GM18867 (cell line): ENCODE measurements at regions not wholly inside any gene's neighbourhood (a gene's known extent, or its start where the extent isn't known, plus 50 kb on each side); places are given as distances from the start of the nearest gene placed in this dataset.

Experiments
- ATAC-seq: cut with Tn5 transposase; IDR thresholded peaks from one replicate; pipeline ENCODE4 v1.9.1; 2021; ENCODE audit warnings: mild to moderate bottlenecking, moderate library complexity; ENCODE audit not compliant: unreplicated experiment

DNA sequence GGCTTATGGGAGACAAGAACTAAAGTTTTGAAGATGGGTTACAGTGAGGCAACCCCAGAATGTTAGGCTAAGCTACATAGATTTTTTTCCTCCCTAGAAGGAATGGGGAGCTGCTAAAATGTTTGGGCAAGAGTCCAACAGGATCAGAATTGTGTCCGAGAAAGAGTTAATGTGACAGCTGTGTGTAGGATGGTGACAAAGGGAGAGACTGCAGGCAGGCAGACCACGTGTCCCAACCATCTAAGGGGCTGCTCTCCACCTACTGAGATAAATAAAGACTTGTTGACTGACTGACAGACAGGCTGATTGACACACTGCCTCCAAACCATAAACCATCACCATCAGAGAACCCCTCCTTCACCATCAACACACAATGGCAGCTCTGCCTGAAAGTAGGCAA is 133.7 kb upstream of the CTTNBP2NL start:
- ATAC-seq = no peak

DNA sequence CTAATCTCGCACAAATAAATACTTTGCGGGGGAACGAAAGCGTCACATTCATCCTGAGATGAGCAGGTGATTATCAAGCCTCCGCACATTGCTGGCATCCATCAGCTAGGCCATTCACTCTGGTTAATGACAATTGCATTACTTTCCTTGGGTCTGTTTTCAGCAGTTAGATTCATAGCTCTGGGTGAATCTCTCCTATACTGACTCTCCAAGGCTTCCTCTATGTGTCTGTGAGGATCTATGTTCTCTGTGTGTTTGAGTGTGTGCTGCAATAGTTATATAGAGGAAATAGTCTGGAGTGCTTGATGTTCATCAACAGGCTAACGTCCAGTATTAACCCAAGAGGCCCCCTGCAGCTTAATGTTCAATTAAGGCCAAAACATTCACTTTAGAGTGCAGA is 133.0 kb upstream of the CTTNBP2NL start:
- no peak for ATAC-seq

DNA sequence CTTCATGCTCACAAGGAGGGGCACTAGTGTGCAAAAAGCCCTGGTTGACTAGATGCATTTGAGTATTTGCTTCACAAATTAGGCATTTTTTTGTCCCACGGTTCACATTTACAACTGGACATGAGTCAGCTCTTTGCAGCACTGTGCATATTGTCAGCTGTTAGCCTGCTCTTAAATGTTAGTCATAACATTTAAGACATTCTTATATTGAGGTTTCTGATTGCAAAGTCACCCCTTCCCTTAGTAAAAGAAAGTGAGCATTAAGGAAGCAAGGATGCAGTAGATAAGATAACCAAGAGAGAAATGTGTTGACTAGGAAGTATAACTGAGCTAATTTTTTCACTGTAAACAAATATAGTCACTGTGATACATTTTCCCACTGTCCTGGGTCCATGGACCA is 132.6 kb upstream of the CTTNBP2NL start:
- ATAC-seq = no peak

DNA sequence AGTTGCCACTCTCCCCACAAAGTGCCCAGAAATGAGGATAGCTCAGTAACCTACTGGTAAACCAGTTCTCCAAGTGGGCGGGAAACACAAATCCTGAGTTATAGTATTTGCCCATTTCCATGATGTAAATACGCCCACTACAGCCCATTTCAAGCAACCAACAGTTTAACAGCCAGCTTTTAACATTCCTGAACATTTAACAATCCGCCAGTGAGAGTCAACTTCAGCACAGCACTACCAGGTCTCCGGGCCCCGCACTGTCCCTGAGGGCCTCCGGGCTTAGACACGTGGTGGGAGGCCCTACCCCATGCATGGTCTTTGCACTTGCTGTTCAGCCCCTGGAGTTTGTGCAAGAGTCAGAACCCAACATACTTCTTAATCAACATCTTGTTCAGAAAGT is 132.0 kb upstream of the CTTNBP2NL start:
- ATAC-seq = no peak

DNA sequence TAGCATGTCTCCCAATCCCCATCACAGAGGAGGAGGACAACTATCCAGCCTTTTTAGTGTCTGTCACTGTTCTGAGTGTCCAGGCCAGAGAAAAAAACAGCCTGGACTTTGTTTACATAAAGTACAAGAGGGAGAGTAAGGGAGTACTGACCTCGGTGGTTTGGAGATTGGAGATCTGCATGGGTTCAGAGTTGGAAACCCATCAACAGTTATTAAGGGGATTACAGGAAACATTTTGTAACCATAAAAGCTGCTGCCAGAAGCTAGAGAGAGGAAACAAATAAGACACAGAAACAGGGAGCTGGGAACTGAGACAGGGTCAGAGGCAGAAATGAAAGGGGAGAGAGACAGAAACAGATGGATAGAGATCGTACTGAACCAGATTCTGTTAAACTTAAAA is 131.5 kb upstream of the CTTNBP2NL start:
- ATAC-seq = no peak

DNA sequence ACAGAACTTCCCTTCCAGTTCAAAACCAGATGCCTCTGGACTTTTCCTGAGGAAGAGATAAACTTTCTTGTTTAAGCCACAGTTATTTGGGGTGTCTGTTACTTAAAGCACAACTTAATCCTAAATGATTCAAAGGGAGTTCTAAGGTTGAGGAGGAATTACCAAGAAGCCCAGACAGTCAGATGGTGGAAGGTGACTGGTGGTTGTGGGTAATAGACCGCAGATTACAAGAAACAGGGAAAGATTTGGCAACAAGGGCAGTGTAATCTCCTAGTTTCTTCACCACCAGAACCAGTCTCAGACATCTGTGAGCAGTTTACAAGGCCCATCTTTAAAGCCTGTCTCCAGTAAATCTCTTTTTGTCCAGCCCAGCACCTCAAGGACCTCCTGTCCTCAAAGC is 130.1 kb upstream of the CTTNBP2NL start:
- ATAC-seq = no peak

DNA sequence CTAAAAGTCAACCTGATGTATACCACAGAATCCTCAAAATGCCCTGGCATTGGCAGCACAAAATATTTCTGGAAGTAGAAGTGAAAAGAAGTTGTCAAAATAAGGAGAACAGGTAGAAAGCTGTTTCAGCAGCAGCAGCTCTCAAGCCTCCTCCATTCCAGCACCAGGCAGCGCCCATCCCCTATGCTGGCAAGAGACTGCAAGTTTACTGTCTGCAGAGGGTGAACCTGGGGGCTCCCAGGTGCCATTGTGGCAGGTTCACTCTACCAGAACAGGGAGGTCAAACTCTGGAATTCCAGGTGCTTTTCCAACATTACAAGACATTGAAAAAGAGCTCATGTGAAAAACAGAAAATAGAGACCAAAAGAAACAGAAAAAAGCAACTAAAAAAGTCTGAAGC is 128.8 kb upstream of the CTTNBP2NL start:
- no peak for ATAC-seq

DNA sequence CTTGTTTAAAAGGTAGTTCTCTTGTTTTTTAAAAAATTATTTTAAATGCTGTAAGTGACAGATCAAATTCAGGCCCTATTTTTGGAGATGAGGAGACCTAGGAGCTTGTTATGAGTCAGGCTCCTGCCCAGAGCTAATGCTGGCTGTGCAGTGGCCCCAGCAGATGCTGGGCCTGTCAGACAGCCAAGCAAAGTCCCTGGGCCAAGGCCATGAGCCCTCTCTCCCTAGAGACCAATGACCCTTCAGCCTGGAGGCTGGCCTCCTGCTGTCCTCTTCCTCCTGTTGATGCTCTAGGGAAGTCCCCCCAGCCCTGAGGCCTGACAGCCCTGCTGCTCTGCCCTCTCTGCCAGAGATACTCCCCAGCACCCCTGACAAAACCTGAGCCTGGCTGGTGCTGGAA is 128.1 kb upstream of the CTTNBP2NL start:
- no peak for ATAC-seq

DNA sequence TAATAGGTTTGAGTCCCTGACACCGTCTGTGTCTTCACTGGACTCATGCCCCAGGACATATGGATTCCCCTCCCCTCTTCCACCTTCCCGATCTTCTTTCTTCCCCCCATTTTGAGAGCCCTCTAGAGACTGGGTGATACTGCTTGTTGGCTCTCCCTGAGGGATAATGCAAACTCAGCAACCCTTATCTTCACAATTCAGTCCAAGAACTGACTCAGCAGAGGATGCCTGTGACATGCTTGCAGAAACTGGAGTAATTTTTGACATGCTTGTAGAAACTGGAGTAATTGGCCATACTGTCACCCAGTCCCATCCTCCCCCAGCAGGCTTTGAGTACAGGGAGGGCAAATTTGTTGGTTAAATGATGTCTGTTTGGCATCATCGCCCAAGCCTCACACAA is 127.6 kb upstream of the CTTNBP2NL start:
- ATAC-seq = no peak

DNA sequence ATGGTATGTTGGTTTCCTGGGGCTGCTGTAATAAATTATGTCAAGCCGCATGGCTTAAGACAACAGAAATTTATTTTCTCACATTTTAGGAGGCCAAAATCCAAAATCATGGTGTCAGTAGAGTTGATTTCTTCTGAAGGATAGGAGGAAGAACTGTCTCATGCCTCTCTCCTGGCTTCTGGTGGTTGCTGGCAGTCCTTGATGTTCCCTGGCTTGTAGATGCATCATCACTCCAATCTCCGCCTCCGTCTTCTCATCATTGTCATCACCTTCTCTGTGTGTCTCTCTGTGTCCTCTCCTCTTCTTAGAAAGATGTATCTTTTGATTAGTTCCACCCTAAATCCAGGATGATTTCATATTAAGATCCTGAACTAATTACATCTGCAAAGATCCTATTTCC is 124.7 kb upstream of the CTTNBP2NL start:
- no peak for ATAC-seq

DNA sequence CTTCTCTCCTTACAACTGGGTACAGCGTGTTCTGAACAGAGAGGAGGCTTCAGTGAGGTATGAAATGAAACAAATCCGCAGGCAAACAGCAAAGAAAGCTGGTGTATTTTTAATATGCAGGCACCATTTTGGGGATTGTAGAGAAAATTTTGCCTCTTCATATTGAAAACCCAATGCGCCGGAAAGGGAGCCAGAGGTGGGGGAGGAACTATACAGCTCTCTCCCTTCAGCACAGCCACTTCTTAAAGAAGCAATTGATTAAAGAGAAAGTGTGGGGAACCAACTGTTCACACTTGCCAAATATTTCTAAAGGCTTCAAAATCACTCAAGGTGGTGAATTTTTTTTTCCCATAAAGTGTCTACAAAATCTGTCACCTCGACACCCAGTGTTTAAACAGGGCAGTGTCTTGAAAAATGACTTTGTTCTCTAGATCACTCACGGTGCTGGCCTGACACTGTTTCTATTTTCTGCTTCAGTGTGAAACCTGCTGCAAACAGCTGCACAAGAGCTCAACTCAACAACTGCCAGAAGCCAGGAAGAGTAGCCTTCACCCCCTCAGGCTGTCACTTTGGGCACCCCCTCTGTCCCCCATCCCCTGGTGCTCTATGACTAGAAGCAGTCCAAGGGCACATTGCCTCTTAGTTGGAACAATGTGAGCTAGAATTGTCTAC is 123.8 kb upstream of the CTTNBP2NL start:
- no peak for ATAC-seq

DNA sequence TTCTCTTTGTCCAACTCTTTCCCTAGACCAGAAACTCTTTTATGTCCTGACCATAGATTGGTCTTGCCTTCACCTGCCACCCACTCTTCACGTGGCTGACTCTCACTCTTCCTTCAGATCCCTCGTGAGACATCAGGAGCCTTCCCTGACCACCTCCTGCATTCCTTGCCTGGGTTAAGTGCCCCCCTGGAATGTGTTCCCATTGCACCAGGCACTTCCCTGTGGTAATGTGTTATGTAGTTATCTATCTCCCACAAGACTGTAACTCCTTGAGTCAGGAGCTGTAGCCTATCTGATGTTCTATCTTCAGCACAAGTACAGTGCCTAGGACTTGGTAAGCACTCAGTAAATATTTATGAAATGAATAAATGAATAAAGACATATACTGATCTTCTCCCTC is 111.2 kb upstream of the CTTNBP2NL start:
- ATAC-seq = no peak

DNA sequence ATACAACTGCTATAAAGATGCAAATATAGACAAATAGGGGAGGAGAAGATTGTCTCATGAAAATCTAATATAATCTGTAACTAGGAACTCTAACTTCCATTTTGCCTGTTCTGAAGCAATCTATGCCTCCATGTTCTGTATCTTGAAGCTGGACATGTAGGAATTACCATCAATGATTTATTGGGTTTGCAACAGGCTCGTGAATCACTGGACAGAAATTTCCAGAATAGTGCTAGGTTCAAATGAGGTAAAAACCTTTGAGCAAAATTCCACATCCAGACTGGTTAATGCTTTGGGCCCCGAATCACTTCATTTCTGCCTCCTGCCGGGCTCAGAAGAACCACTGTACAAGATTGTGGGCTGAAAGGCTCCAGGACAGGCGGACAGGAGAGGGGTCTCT is 110.7 kb upstream of the CTTNBP2NL start:
- no peak for ATAC-seq

DNA sequence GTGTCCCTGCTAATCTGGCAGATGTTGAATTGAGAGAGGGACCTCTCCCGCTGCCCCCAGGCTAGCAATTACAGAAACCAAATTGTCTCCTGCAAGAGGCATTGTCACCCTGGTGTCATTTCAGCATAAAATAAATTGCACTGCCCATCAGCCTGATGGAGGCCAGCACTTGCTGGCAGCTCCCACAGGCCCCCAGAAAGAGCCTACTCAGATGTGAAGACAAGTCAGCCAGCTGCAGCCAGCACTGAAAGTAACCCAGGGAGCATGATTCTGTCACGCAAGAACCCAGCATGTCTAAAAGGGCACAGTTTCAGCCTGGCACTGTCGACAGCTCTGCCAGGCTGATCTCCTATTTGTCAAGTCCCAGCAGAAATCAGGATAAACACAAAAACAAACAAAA is 110.3 kb upstream of the CTTNBP2NL start:
- ATAC-seq = no peak

DNA sequence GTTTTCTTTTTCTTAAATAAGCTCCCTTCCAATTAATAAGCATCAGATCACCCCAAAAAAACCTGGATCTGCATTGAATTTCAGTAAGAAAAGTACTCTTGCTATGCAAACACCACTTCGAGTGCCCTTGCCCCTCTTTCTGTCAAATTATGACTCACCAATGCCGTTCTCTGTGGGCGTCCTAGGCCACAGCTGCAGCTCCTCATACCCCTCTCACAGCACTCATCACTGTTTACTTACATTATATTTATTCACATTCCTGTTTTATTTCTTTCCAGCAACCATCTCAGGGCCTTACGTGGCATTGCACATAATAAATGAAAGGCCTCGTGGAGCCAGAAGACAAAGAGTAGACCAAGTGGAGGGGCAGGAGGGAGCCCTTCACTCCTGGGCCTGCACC is 99.1 kb upstream of the CTTNBP2NL start:
- no peak for ATAC-seq

DNA sequence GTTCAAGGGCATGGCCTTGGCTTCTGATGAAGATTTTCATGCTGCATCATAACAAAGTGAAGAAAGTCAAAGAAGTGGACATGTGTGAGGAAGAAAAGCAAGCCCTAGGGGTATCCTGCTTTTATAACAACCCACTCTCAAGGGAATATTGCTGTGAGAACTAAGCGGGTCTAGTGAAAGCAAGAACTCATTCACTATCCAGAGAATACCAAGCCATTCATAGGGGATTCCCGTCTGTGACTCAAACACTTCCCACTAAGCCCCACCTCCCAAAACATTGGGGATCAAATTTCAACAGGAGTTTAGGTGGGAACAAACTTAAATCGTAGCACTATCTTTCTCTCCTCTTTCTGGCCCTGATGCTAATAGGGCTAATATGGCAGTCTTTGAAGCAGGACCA is 98.5 kb upstream of the CTTNBP2NL start:
- no peak for ATAC-seq

DNA sequence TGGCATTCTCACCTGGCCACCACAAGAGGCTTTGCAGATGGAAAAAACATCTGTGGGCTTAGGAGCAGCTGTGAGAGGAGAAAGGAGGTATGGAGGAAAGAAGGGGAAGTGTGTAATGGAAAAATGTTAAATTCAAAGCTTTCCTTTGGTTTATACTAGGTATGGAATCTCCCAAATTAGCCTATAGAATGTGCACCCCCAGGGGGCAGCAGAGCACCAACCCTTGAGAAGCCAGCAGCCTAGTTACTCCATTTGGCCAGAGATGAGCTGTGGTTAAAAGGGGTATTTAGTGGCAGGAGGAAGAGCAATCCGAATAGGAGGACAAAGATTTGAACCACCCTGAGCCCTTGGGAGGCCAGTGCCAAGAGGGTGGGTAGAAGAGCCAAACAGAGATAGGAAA is 97.5 kb upstream of the CTTNBP2NL start:
- ATAC-seq = no peak

DNA sequence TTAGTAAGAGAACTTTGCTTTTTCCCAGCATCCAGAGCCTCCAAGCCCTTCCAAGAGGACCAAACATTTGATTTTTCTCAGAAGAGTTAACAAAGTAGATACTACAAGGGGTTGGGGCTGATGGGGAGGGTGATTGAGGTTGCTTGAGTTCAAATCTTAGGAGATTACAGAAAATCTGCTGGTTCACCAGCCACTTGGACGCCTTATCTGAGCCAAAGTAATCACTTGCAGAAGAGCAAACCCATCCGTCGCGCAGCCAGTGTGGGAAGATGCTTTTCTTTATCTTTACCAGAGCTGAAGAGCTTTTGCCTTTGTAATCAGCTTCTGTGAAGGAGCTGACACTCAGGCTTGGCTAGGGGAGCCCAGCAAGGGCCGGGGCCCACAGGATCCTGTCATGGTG is 91.9 kb upstream of the CTTNBP2NL start:
- no peak for ATAC-seq

DNA sequence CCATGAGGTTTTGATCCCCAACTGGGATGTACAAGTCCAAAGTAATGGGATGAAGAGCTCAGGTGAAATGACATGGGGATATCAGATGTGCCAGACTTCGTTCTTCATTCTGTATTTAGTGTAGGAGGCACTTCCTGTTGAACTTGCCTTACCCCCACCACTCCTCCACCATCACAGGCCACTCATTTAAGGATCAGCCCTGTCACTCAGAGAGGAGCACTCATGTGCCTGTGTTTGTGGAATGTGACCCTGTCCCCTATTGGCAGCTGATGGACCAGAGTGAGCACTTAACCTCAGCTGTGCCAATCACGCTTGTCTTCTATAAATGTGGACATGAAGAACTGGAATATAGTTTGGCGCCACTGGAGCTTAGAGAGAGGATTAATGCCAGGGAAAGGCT is 91.4 kb upstream of the CTTNBP2NL start:
- no peak for ATAC-seq

DNA sequence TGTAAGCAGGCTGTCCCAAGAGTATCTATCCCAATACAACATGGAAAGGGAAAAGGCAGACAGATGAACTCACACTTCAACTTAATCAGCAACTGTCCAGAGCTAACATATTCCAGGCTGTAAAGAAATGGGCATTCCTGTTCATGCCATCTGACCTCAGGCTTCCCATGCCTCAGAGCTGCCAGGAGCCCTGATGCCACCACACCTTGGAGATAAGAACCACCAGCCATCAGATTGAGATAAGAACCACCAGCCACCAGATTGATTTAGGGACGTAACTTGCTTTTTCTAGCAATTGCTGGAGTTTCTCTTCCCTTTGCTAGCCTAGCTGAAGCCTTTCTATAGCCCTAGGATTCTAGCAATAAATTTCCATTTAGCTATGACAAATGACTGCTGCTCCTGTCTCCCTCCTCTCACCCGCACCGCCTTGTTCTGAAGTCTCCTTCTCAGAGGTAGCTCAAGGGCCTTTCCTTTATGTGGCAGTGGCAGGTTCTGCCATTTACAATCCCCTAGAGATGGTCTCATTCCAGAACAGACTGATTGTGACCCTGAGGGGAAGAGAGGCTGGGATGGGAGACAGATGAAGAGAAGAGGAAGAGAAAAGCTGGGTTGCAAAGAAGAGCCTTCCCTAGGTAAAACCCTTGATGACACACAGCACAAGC is 88.0 kb upstream of the CTTNBP2NL start:
- ATAC-seq = no peak

DNA sequence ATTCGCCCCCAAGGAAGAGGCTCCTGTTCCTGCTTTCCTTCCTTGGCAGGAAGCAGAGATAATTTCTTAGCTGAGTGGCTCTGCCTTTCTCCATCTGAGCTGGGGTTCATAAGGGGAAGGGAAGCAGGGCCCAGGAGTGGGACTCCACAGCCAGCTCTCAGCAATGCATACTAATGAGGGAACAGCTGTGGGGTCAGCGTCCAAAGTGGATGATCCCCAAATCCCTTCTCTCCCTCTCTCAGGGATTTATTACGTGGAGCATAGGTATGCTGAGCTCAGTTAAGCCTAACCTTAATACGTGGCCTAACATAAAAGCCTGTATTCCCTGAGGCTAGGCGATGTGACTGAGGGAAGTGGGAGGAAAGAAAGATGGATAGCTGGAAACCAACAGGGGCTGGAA is 87.3 kb upstream of the CTTNBP2NL start:
- ATAC-seq = no peak

DNA sequence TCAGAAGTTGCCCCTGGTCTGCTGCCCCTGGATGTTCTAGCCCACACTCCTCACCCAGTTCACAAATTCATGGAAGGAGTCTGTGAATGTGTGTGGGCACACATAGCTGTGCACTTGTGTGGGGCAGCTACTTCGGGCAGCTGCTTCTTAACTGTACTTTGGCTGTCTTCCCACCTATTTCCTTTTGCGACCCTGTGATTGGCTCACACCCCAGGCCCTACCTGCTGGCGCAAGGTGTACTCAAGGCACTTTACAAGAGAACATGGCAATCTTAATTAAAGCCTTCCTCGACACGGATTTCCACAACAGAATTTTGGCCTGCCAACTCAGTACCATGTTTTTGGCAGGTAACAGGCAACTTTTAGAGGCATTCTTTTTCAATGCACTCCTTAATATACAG is 86.5 kb upstream of the CTTNBP2NL start:
- ATAC-seq = no peak

DNA sequence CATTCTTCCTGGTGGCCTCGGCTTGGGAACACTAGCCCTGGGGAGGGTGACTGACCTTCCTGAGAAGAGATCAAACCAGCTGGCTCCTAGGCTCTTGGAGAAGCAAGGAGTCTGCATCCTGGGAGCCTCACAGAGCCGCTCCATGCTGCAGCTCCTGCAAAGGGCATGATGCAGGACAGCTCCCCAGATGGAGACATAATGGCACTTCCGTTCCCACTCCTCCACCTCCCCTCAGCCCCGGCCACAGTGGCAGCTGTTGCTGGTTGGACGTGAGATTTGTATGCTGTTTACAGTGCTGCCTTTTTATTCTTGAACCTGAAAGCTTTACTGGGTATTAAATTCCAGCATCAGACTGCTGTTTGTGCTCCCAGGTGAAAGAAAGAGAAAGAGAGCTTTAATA is 83.7 kb upstream of the CTTNBP2NL start:
- ATAC-seq = no peak
